ENCODE measurements at regions not wholly inside any gene's neighbourhood (a gene's known extent, or its start where the extent isn't known, plus 50 kb on each side); places are given as distances from the start of the nearest gene placed in this dataset.

- ATAC-seq (no peak), DNase-seq (no peak)
- Histone ChIP-seq H3K36me3 (no peaks in the 10 kb centered on the region), H3K27ac (no peak overlapping the region), H3K27me3 (ENCODE audit: low read depth) (no peaks in the 10 kb centered on the region), H3K9me3 (no peaks in the 10 kb centered on the region), H3K4me1 (no peaks in the 10 kb centered on the region), H3K4me3 (no peak overlapping the region)
- no peak for TF ChIP-seq CTCF (IDR thresholded peaks at IDR 0.05)
- intact Hi-C loops (cut with DNase I): no loop called here
Observed at GRCh38 chr20:41978875-41979274, 360.7 kb upstream of the CHD6 start.

- no peaks in the 10 kb centered on the region for H3K4me1 ChIP-seq
- DNase-seq (no peak), ATAC-seq (no peak)
- no peak overlapping the region for H3K4me3 ChIP-seq
- TF ChIP-seq CTCF (IDR thresholded peaks at IDR 0.05): no peak
- no peaks in the 10 kb centered on the region for H3K9me3 ChIP-seq
- H3K27ac ChIP-seq: no peak overlapping the region
- H3K36me3 ChIP-seq: no peaks in the 10 kb centered on the region
- intact Hi-C loops (cut with DNase I): no loop called here
- H3K27me3 ChIP-seq (ENCODE audit: low read depth): no peaks in the 10 kb centered on the region
Observed at GRCh38 chr20:41978246-41978790, 360.1 kb upstream of the CHD6 start.

- Histone ChIP-seq H3K4me1 (no peaks in the 10 kb centered on the region), H3K36me3 (no peaks in the 10 kb centered on the region), H3K27me3 (ENCODE audit: low read depth) (no peaks in the 10 kb centered on the region), H3K9me3 (no peaks in the 10 kb centered on the region), H3K27ac (no peak overlapping the region), H3K4me3 (no peak overlapping the region)
- DNase-seq: no peak
- intact Hi-C loops (cut with DNase I): no loop called here
- TF ChIP-seq CTCF (IDR thresholded peaks at IDR 0.05): no peak
- ATAC-seq: no peak
Observed at GRCh38 chr20:41969656-41970055, 351.5 kb upstream of the CHD6 start.

GRCh38 chr20:41960166-41960565 is 342.0 kb upstream of the CHD6 start:
- DNase-seq (no peak), ATAC-seq (no peak)
- Histone ChIP-seq H3K27ac (no peak overlapping the region), H3K4me1 (no peaks in the 10 kb centered on the region), H3K9me3 (no peaks in the 10 kb centered on the region), H3K36me3 (no peaks in the 10 kb centered on the region), H3K4me3 (no peak overlapping the region), H3K27me3 (ENCODE audit: low read depth) (peaks cover 3% of the 10 kb centered on the region)
- intact Hi-C loops (cut with DNase I): no loop called here
- no peak for TF ChIP-seq CTCF (IDR thresholded peaks at IDR 0.05)

- Histone ChIP-seq H3K4me1 (no peaks in the 10 kb centered on the region), H3K9me3 (no peaks in the 10 kb centered on the region), H3K4me3 (no peak overlapping the region), H3K27me3 (ENCODE audit: low read depth) (peaks cover 3% of the 10 kb centered on the region), H3K36me3 (no peaks in the 10 kb centered on the region), H3K27ac (no peak overlapping the region)
- ATAC-seq: no peak
- intact Hi-C loops (cut with DNase I): loop anchor here (10.0 kb wide), 1 partner anchor 56 kb away; no protein-coding TSS in a partner anchor
- no peak for DNase-seq
- TF ChIP-seq CTCF (IDR thresholded peaks at IDR 0.05): no peak
Observed at GRCh38 chr20:41958391-41958790, 340.2 kb upstream of the CHD6 start.
